ENCODE measurements at regions not wholly inside any gene's neighbourhood (a gene's known extent, or its start where the extent isn't known, plus 50 kb on each side); places are given as distances from the start of the nearest gene placed in this dataset.
A peak's percentile ranks its signal among the peaks of the same experiment; 100 is the strongest.

DNA sequence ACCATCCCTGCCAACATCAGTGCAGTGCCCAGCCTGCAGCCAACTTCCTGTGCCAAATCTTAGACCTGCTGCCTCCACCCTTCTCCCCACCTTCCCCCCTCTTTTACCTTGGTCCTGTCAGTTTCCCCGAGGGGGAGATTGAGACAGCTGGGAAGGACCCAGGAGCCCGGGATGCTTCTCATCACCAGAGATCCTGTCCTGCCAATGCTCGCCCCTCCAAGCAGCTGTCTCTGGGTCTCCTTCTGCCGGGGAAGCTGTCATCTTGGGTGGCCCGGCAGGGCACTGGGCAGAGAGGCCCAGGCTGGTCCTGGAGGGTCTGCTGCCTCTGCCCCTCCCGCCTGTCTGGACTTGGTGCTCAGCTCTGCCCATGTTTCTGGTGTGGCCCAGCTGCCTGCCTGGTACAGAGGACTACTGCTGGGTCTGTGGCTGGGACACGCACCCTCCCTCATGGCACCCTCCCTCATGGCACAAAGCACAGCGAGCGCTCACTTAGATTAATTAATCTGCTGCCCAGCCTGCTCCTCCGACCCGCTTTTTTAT is 60.4 kb upstream of the THY1 start:
- Mint-ChIP-seq H3K36me3 (ENCODE audit: low read depth) (no peaks in the 10 kb centered on the region), H3K27me3 (ENCODE audit: low read depth) (peaks cover 2% of the 10 kb centered on the region), H3K9me3 (no peaks in the 10 kb centered on the region), H3K27ac (ENCODE audit: unreplicated experiment) (no peak overlapping the region), H3K4me3 (no peak overlapping the region), H3K4me1 (peaks cover 18% of the 10 kb centered on the region)
- TF ChIP-seq, protein P1, sequence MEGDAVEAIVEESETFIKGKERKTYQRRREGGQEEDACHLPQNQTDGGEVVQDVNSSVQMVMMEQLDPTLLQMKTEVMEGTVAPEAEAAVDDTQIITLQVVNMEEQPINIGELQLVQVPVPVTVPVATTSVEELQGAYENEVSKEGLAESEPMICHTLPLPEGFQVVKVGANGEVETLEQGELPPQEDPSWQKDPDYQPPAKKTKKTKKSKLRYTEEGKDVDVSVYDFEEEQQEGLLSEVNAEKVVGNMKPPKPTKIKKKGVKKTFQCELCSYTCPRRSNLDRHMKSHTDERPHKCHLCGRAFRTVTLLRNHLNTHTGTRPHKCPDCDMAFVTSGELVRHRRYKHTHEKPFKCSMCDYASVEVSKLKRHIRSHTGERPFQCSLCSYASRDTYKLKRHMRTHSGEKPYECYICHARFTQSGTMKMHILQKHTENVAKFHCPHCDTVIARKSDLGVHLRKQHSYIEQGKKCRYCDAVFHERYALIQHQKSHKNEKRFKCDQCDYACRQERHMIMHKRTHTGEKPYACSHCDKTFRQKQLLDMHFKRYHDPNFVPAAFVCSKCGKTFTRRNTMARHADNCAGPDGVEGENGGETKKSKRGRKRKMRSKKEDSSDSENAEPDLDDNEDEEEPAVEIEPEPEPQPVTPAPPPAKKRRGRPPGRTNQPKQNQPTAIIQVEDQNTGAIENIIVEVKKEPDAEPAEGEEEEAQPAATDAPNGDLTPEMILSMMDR (conservative IDR thresholded peaks at IDR 0.05), result no peak
- DNase-seq (ENCODE audit: low read depth, low spot score), result no peak

DNA sequence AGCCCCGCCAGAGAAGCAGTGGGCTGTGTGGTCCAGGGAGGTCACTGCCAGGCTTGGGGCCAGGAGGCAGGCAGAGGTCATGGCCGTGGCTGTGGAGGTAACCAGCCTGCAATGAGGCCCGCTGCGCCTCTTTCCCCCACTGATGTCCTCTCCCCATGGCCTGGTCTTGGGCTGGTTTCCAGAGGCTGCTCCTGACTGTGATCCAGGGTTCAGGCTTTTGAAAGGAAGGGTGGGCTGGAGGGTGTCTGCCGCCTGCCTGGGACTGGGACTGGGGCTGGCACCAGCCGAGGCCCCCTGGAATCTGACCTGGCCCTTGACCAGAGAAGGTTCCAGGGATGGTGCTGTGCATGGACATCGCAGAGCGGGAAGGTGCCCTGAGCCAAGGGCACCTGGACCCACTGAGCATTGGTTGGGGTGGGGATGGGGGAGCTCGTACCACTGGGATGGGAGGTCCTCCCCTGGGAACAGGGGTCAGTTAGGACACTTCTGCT is 59.6 kb upstream of the THY1 start:
- TF ChIP-seq, protein P1 (conservative IDR thresholded peaks at IDR 0.05), result no peak
- DNase-seq (ENCODE audit: low read depth, low spot score), result no peak
- no peaks in the 10 kb centered on the region for H3K9me3 Mint-ChIP-seq
- peaks cover 18% of the 10 kb centered on the region for H3K4me1 Mint-ChIP-seq
- H3K27ac Mint-ChIP-seq (ENCODE audit: unreplicated experiment), result no peak overlapping the region
- no peak overlapping the region for H3K4me3 Mint-ChIP-seq
- no peaks in the 10 kb centered on the region for H3K36me3 Mint-ChIP-seq (ENCODE audit: low read depth)
- peaks cover 2% of the 10 kb centered on the region for H3K27me3 Mint-ChIP-seq (ENCODE audit: low read depth)

DNA sequence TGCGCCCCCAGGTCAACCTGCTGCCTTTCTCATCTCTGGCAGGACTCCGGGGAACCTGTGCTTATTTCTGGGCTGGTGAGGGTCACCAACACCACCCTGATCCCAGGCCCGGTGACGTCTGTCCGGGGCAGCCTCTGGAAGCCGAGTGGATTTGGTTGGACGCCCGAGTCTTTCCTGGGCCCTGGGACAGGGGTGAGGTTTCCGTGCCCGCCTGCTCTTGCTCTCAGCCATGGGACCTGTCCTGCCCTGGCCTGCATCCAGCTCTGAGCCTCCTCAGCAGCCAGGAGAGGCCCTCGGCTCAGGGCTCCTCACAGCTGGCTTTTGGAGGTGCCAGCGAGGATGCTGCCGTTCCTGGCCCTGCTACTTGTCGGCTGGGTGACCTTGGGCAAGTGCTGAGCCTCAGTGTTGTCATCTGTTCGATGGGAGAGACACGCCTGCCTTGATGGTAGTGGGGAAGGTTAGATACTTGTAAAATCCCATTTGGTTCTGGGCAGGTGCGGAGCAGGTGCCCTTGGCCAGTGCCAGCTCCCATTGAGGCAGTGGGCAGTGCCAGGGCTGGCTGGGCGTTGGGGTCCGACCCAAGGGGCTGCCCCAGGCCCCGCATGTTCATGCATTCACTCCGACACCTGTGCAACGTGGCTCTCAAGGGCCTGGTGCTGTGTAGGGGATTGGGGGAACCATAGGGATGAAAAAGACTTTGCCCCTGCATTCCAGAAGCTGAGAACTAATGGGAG is 58.9 kb upstream of the THY1 start:
- no peak overlapping the region for H3K4me3 Mint-ChIP-seq
- no peaks in the 10 kb centered on the region for H3K36me3 Mint-ChIP-seq (ENCODE audit: low read depth)
- H3K27ac Mint-ChIP-seq (ENCODE audit: unreplicated experiment), result no peak overlapping the region
- H3K27me3 Mint-ChIP-seq (ENCODE audit: low read depth), result peaks cover 7% of the 10 kb centered on the region
- peaks cover 18% of the 10 kb centered on the region for H3K4me1 Mint-ChIP-seq
- no peaks in the 10 kb centered on the region for H3K9me3 Mint-ChIP-seq
- no peak for DNase-seq (ENCODE audit: low read depth, low spot score)
- TF ChIP-seq, protein P1 (conservative IDR thresholded peaks at IDR 0.05), result no peak

DNA sequence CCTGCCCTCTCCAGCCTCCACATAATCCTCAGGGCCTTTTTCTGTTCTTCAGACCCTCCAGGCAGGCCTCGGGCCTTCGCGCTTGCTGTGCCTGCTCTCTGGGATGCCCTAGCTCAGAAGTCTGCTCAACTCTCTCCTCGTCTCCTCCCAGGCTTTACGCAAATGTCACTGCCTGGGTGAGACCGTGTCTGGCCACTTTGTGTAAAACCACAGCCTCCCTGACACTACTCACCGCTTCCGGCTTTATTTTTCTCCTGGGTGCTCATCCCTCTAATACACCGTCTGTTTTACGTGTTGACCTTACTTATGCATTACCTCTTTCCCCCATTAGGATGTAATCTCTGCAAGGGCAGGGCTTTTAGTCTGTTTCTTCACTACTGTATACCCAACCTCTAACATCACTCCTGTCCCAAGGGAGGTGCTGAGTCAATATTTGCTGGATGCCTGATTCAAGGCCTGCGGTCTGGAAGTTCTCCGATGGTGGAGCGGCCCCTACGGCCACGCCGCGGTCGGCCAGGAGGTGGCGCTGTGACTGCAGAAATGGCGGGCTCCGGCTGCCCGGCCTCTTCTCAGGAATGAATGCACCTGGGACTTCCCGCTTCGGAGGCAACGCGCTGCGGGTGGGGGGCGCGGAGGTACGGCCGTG is 58.2 kb upstream of the THY1 start:
- Mint-ChIP-seq H3K27me3 (ENCODE audit: low read depth) (peaks cover 8% of the 10 kb centered on the region), H3K27ac (ENCODE audit: unreplicated experiment) (no peak overlapping the region), H3K4me1 (peaks cover 18% of the 10 kb centered on the region), H3K9me3 (no peaks in the 10 kb centered on the region), H3K4me3 (no peak overlapping the region), H3K36me3 (ENCODE audit: low read depth) (no peaks in the 10 kb centered on the region)
- TF ChIP-seq, protein P1 (conservative IDR thresholded peaks at IDR 0.05), result peak; percentile 99
- DNase-seq (ENCODE audit: low read depth, low spot score), result peak; percentile 97

DNA sequence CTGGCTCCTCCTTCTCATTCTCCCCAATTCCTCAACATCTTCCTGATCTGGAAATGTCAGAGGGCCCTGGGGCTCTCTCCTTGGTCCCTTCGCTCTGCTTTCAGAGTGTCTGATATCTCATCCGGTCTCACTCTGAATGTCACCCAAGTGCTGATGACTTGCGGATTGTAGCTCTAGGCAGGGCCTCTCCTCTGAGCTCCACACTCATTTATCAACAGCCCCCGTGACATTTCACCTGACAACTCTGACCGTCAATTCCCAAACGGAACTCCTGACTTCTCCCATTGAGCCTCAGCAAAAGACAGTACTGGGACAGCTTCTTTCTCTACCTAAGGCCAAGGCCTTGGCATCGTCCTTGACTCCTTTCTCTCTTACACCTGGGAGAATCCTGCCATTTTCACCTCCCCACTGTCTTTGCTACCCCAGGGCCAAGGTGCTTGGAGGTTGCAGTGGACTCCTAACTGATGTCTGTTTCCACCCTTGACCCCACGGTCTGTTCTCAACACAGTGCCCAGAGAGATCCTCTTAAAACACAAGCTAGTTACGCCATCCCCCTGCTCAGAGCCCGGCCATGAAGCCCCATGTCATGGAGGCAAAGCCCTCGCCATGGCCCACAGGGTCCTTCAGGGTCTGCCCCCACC is 57.5 kb upstream of the THY1 start:
- Mint-ChIP-seq H3K27ac (ENCODE audit: unreplicated experiment) (no peak overlapping the region), H3K36me3 (ENCODE audit: low read depth) (no peaks in the 10 kb centered on the region), H3K27me3 (ENCODE audit: low read depth) (peaks cover 10% of the 10 kb centered on the region), H3K4me3 (no peak overlapping the region), H3K9me3 (no peaks in the 10 kb centered on the region), H3K4me1 (peaks cover 17% of the 10 kb centered on the region)
- TF ChIP-seq, protein P1 (conservative IDR thresholded peaks at IDR 0.05), result no peak
- DNase-seq (ENCODE audit: low read depth, low spot score), result no peak

Measured in neural crest cell (in vitro differentiated cells).